CD1c-positive myeloid dendritic cell (primary cell): ENCODE measurements at regions not wholly inside any gene's neighbourhood (a gene's known extent, or its start where the extent isn't known, plus 50 kb on each side); places are given as distances from the start of the nearest gene placed in this dataset.
A peak's percentile ranks its signal among the peaks of the same experiment; 100 is the strongest.

Experiments used
- DNase-seq: peaks from one replicate; pipeline ENCODE4 v3.0.0-alpha.2; 2016; ENCODE audit errors: extremely low spot score

DNA sequence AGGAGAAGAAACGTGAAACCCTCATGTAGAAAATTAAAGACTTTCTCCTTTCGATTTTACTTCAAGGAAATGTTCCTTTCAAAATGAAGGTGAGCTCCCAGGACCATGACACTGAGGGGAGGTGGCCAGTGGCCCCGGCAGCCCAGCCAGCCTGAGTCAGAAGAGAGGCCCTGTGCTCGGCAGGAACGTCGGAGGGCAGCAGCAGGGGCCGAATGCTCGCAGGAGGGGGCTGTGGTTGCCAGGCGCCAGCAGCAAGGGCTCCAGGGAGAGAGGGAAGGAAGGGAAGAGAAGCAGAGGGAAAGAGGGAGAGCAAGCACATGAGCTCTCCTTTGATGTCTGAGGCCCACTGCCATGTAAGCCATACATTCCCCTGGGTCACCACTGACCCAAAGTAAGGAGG lies 73.3 kb upstream of the ACKR3 start:
- no peak for DNase-seq

DNA sequence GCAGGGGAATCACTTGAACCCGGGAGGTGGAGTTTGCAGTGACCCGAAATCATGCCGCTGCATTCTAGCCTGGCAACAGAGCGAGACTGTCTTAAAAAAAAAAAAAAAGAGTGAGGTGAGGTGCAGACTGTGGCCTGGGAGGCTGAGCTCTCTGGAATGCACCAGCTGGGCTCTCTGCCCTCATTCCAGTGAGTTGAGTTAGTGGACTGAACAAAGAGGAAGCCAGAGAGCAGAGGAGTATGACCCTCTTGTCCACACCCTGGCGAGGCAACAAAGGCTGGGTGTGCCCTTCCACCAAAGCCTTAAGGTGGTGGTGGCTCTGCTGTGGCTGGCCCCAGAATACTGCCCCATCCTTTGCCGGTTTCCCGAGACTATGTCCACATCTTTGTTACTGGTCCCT lies 71.3 kb upstream of the ACKR3 start:
- no peak for DNase-seq

DNA sequence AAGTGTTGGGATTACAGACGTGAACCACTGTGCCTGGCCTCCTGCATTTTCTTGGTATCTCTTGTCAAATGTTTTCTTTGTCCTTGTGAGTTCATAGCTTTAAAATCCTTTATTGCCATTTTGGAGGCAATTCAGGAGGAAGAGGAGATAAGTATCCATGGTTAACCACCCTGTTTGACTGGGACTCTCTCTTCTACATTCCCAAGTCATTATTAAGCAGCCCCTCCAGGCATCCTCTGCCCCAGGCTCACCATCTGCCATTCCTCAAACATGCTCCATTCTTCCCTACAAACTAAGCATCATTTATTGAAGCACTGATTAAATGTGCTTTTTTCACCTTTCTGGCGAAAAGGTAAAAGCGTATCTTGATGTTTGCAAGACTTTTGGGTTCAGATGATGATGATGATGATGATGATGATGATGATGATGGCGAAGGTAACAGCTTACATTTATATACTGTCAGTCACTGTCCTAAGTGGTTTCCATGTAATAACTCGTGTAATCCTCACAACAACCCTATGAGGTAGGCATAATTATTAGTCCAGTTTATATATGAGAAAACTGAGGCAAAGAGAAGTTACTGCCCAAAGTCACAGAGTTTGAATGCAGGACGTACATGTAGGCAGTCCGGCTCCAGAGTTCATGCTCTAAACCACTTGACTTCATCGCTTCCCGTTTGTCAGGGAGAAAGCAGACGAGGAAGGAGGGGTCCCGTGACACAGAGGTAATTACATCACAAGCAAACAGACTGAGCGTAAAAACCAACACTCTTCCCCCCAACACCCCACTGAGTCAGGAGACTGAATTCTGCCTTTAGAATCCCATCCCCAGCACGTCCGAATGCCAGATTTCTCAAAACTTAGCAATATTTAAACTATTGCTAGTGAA lies 69.7 kb upstream of the ACKR3 start:
- peak; percentile 35 for DNase-seq

DNA sequence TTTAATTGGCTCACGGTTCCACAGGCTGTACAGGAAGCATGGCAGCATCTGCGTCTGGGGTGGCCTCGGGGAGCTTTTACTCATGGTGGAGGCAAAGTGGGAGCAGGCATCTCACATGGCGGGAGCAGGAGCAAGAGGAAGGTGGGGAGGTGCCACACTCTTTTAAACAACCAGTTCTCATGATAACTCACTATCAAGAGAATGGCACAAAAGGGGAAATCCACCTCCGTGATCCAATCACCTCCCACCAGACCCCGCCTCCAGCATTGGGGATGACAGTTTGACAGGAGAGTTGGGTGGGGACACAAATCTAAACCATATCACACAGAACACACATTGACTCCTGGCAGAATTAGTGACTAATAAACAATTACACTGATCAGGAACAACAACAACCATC lies 68.6 kb upstream of the ACKR3 start:
- DNase-seq = no peak

DNA sequence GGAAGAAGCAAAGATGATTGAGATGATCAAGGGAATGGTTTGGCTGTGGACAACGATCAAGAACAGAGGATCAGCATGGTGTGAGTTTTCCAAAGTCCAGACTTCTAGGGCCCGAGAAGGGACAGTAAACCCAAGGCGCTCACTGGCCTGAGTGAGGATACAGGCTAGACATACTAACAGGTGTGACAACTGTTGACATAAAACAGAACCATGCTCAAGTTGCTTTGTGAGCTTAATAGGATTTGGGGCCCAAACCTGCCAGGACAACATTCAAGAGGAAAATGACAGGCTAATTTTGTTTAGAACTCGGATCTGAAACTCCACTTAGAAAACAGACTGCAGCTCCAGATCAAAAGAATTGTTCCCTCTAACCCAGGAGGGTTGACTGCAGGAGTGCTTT lies 68.1 kb upstream of the ACKR3 start:
- no peak for DNase-seq

DNA sequence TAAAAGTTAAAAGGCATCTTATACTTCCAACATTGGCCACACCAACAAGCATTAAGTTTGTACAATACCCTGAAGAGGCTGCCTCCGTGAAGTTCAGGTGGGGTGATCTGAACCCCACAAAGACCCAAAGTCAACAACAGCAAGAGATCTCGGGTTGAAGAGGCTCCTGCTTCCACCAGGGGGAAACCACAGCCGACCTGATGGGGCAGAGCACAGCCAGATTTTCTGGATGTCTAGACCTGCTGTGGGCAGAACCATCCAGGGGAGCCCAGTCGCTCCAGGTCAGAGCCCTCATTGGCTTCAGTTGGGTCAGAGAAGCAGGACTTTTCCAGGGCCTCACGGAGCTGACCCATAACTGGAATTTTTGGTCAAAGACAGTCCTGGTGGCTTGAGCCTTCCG lies 66.5 kb upstream of the ACKR3 start:
- no peak for DNase-seq

DNA sequence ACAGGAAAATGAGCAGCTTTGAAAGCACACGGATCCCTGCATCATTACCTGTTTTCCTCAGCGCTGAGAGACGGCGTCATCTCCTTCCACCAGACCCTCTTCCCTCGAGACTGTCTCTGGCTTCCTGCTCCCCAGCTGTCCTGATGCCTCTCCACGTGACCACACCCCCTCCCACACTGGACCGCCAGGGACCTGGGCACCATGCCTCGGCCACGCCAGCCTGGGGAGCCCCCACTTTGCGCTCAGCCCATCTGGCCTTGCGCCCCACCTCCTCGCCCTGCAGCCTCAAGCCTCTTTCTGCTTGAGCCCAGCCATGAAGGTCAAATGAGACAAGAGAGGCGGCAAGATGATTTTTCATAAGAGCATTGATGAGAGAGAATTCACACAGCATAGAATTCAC lies 66.0 kb upstream of the ACKR3 start:
- DNase-seq = no peak

DNA sequence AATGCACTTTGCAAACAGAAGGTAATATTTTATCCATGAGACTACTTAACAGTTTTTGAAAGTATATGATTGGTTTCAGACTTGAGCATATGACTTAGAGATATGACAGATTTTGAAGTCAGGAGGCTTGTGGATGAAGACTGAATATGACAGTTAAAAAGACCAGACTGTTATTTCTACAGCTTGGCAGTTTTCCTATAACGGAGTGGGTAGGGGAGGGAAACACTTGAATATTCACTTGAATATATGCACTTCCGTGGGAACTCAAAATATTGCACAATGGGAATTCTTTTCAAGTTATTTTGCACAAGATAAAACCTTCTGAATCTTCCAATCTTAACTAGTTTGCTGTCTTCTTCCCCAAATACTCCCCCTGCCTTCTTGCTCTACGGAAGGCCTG lies 64.6 kb upstream of the ACKR3 start:
- DNase-seq = no peak

DNA sequence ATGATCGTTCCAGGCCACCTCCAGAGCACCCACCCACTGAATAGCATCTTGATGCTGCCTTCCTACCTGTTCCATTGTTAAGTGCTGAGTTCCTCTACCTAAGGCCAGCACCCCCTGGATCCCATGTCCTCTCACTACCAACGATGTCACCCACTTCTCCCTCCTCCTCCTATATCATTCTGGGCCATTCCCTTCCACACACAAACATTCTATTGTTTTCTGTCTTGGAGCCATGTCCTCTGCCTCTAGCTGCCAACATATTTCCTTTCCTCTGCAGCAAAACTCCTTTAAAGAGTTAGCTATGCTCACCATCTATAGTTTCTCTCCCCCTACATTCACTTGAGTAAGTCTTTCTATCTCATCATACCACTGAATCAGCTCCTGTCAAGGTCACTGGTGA lies 64.0 kb upstream of the ACKR3 start:
- no peak for DNase-seq

DNA sequence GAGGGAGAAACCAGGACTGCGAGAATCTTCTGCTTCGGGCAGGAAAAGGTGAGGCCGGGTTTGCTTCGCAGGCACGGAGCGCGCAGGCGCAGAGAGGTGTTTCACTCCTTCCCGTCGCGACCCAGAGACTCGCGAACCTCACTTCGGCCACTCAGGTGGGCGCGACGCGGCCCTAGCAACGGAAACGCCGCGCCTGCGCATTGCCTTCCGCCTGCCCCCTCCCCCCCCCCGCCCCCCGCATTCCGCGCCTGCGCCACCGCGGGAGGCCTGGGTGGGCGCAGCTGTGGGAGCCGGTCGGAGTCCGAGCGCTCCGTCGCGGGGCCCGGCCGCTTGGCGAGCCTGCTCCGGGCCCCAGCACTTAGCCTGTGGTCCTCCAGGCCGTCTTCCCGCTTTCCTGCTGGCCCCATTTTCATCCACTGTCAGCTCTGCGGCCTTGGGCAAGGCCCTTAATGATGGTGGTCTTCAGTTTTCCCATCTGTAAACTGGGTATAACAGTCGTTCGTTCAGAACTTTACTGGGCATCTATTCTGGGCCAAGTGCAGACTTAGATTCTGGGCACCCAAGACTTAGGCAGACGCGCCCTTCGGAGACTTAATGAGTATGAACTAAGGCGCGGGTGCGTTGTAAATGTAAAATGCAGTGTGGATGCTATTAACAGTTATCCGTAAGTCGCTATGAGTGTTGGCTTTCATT lies 62.1 kb upstream of the ACKR3 start:
- peak; percentile 14 for DNase-seq

DNA sequence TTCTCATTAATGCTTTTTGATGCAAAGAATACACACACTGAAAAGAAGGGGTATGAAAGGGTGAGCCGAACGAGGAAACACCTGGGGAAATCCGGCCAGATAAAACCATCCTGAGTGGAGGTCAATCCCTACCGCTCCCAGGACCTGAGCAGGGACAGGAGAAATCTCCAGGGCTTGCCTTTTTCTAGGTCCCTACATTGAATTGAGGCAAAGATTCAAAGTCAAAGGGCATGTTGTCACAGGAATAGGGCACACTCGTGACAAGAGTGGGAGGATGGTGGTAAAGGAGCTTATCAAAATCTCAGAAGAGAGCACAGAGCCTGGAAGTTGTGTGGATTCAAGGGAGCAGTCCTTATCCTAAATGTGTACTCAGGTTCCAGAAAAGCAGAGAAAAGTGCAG lies 61.2 kb upstream of the ACKR3 start:
- DNase-seq = no peak

DNA sequence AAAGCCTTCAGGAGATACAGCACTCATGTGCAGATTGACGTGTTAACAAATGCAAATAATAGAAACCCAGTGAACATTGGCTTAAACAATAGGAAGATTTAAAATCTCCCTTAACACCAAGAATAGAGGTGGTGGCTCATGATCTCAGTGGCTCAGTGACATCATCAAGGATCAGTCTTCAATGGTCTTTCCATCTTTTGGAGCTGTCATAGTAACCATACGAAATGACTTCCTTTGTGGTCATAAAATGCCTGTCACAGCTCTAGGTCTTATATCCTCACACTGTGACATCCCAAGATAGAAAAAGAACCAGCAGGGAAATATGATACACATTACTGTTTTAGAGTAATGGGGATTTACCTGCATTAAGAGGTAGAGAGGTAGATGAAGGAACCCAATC lies 59.6 kb upstream of the ACKR3 start:
- no peak for DNase-seq

DNA sequence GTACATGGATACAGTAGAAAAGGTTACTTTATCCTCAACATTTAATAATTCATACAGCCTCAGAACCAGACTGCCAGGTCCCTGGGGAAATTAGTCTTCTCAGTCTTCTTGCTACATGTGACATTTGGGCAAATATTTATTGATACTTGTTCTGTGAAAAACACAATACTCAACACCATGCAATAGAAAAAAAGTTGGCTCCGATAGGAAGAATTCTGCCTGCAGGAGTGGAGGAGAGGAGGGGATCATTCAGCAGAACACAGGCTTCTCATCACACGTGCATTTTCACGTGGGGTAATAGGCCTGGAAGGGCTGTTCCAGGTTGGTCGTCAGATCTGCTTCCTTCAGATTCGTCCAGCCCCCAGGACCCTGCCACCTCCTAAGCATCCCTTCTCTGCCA lies 58.4 kb upstream of the ACKR3 start:
- DNase-seq = no peak

DNA sequence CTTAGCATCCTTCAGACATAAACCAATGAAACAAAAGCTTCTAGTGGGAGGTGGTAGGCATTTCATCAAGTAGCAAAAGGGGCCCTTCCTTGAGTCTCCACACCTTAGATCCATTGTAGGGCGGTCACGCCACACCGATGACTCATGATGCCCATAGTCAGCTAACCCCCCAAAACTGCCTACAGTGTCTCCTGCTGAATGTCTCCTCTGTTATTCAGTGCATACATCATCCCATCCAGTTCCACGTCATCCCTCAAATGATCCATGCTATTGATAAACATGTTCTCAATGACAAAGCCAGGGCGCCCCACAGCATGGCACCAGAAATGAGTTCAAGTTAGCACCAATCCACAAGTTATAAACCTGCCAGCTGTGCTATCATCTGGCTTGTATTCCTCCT lies 57.4 kb upstream of the ACKR3 start:
- DNase-seq = no peak

DNA sequence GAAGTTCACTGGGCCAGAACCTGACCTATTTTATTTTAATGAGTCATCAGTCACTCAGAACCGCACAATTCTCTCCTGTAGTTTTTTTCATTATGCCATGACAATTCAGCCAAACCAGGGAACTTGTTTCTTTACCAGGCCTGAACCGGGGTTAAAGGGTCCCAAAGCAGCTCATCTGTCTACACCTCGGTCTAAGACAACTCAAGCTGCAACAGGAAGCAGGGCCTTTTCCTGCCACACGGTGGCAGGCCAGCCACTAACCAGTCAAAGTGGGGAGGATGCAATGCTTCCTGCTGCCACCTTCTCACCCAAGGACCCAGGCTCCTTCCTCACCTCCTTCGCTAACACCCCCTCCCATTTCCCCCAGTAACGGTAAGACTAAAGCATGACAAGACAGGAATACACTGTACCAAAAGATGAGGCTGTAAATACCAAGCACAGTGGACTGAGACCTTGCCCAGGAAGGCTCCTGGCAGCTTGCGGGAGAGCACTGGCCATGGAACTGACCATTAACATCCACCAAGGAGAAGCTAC lies 56.7 kb upstream of the ACKR3 start:
- peak; percentile 63 for DNase-seq

DNA sequence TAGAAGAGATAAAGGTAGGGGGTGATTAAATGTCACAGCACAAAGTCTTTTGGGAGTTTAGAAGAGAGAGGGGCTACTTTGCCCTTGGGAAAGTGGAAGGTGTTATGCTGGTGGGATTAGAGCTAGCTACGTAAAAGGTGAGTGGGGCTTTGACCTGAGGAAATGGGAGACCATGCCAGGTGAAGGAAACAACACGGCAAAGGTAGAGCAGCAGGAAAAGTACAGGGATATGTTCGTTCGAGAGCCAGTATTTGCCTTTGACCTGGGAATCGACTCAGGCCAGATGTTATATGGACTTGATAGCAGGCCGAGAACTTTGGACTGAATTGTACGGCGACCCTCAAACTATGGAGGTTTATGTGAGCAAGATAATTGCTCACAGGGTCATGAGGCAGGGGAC lies 55.7 kb upstream of the ACKR3 start:
- DNase-seq = no peak

DNA sequence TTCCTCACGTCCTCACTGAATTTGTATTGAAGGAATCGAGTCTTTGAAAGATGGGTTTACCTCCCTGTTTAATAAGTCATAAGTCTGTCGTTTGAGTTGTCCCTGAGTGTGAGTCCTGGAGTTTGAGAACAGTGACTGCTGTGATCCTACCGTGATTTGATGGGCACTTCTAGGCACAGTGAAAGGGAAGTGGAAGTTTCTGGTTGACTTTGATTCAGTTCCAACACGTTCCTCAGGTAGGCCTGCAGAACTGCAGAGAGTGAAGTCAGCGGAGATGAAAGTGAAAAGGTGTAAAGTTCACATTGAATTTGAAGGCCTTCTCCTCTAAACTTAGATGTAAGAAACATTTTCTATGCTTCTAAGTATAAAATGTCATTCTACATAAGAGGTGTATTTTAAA lies 52.9 kb upstream of the ACKR3 start:
- DNase-seq = no peak

DNA sequence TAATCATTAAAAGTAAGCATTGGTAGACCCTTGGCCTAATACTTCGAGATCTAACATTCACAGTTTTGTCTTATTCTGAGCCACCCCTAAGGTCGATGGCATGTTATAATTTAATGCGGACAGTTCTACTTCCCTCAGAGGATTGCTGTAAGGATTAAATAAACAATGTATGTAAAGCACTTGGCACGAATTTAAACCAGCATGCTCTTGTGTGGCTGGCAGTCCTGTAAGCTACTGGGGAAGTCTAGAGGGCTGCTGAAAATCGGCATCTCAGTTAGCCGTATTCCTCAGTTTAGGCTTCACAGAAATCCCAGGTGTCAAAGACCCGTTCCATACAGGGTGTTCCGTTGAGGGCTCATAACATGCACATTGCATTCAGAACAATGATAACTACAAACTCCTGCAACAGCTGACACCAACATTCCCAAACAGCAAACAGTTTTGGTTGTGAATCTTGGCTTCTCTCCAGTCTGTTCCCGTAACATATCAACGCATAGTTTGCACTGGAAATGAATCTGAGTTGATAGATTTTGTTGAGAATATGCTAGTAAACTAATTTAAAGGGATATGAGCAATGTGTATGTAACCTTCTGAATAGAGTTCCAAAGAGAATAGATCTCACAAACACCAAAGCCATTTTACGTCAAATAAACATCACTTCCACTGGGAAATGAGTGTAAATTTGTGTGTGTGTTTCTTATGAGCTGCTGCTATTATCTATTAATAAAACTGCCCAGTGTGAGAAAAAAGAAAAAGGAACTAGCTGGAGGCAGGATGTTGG lies 52.2 kb upstream of the ACKR3 start:
- DNase-seq = no peak
